GM23338 (cell line): ENCODE measurements at regions not wholly inside any gene's neighbourhood (a gene's known extent, or its start where the extent isn't known, plus 50 kb on each side); places are given as distances from the start of the nearest gene placed in this dataset.

Experiments used
- ATAC-seq: fragments of 200-7000 bp; cut with Tn5 transposase; 3 replicates; pipeline ENCODE4 v1.9.1; 2020
- DNase-seq: peaks from one replicate; pipeline ENCODE4 v3.0.0-alpha.2; 2015; ENCODE audit warnings: low spot score
- H2AFZ ChIP-seq: fragments of 200-600 bp; sonication (generic); 2 replicates; pipeline ENCODE4 v1.8.0; 2016; ENCODE audit warnings: antibody characterized with exemption, mild to moderate bottlenecking, moderate library complexity
- H3F3A ChIP-seq: fragments of 200-600 bp; sonication (generic); replicated peaks from 2 replicates; pipeline ENCODE4 v1.8.0; 2017; ENCODE audit warnings: antibody characterized with exemption, mixed run types, low read depth
- H3K27ac ChIP-seq: fragments of 200-600 bp; sonication (generic); 2 replicates; pipeline ENCODE4 v1.6.1; 2016; ENCODE audit warnings: low read depth
- H3K27me3 ChIP-seq: fragments of 200-600 bp; sonication (generic); 2 replicates; pipeline ENCODE4 v1.8.0; 2016; ENCODE audit warnings: mild to moderate bottlenecking, mixed run types, moderate library complexity; ENCODE audit not compliant: insufficient read depth
- H3K36me3 ChIP-seq: fragments of 200-600 bp; sonication (generic); 2 replicates; pipeline ENCODE4 v1.8.0; 2016; ENCODE audit warnings: mild to moderate bottlenecking; ENCODE audit not compliant: insufficient read depth
- H3K4me1 ChIP-seq: fragments of 200-600 bp; sonication (generic); 2 replicates; pipeline ENCODE4 v1.8.0; 2016; ENCODE audit warnings: mild to moderate bottlenecking, moderate library complexity; ENCODE audit not compliant: insufficient read depth
- H3K4me2 ChIP-seq: fragments of 200-600 bp; sonication (generic); 2 replicates; pipeline ENCODE4 v1.7.1; 2017; ENCODE audit warnings: mixed run types
- H3K4me3 ChIP-seq: fragments of 200-600 bp; sonication (generic); 2 replicates; pipeline ENCODE4 v1.6.1; 2016; ENCODE audit warnings: mixed run types
- H3K79me2 ChIP-seq: fragments of 200-600 bp; sonication (generic); replicated peaks from 2 replicates; pipeline ENCODE4 v1.8.0; 2017; ENCODE audit warnings: mild to moderate bottlenecking; ENCODE audit not compliant: insufficient read depth
- H3K9me2 ChIP-seq: fragments of 200-600 bp; sonication (generic); 2 replicates; pipeline ENCODE4 v1.8.0; 2017; ENCODE audit not compliant: insufficient read depth
- H4K20me1 ChIP-seq: fragments of 200-600 bp; sonication (generic); replicated peaks from 2 replicates; pipeline ENCODE4 v1.8.0; 2017; ENCODE audit warnings: mild to moderate bottlenecking; ENCODE audit not compliant: insufficient read depth
- H3K27ac Mint-ChIP-seq: 2 replicates; pipeline ENCODE4 v1.8.0; 2020; ENCODE audit warnings: inconsistent platforms, mild to moderate bottlenecking, moderate library complexity, mixed read lengths
- H3K27me3 Mint-ChIP-seq: 3 replicates; pipeline ENCODE4 v1.8.0; 2022; ENCODE audit warnings: low read depth, mild to moderate bottlenecking, moderate library complexity, mixed read lengths, inconsistent platforms; ENCODE audit not compliant: insufficient read depth, poor library complexity
- H3K36me3 Mint-ChIP-seq: 3 replicates; pipeline ENCODE4 v1.8.0; 2021; ENCODE audit warnings: low read depth, mild to moderate bottlenecking, inconsistent platforms, moderate library complexity, mixed read lengths
- H3K4me1 Mint-ChIP-seq: 3 replicates; pipeline ENCODE4 v1.8.0; 2020; ENCODE audit warnings: mild to moderate bottlenecking, inconsistent platforms, mixed read lengths
- H3K4me3 Mint-ChIP-seq: 3 replicates; pipeline ENCODE4 v1.8.0; 2021; ENCODE audit warnings: moderate library complexity, mild to moderate bottlenecking, inconsistent platforms, mixed read lengths
- H3K9me3 Mint-ChIP-seq: 3 replicates; pipeline ENCODE4 v1.8.0; 2020; ENCODE audit warnings: moderate library complexity, mild to moderate bottlenecking, inconsistent platforms, mixed read lengths
- CREB1 ChIP-seq: fragments of 250-450 bp; sonication (Bioruptor Pico); IDR thresholded peaks from 2 replicates; pipeline ENCODE4 v1.5.0; 2020; ENCODE audit warnings: low read depth, mild to moderate bottlenecking, moderate library complexity
- EZH2phosphoT487 ChIP-seq: fragments of 200-600 bp; sonication (generic); IDR thresholded peaks from one replicate; pipeline ENCODE4 v1.8.1; 2018; ENCODE audit warnings: antibody characterized with exemption; ENCODE audit not compliant: unreplicated experiment
- JUNB ChIP-seq: IDR thresholded peaks from one replicate; pipeline ENCODE4 v1.6.1; 2016; ENCODE audit warnings: antibody characterized with exemption; ENCODE audit not compliant: unreplicated experiment
- NANOG ChIP-seq: IDR thresholded peaks from 2 replicates; pipeline ENCODE4 v1.6.1; 2016; ENCODE audit warnings: antibody characterized with exemption, borderline replicate concordance
- POLR2AphosphoS5 ChIP-seq: IDR thresholded peaks from 2 replicates; pipeline ENCODE4 v1.6.1; 2016; ENCODE audit warnings: antibody characterized with exemption, low read depth
- STAT1 ChIP-seq: IDR thresholded peaks from one replicate; pipeline ENCODE4 v1.6.1; 2016; ENCODE audit warnings: antibody characterized with exemption; ENCODE audit not compliant: unreplicated experiment
- ZNF114 ChIP-seq: fragments of 250-450 bp; sonication (Bioruptor Pico); IDR thresholded peaks from 2 replicates; pipeline ENCODE4 v1.5.0; 2020; ENCODE audit warnings: mild to moderate bottlenecking, moderate library complexity
- ZNF331 ChIP-seq: fragments of 250-450 bp; sonication (Bioruptor Pico); IDR thresholded peaks from 2 replicates; pipeline ENCODE4 v1.5.0; 2020; ENCODE audit warnings: low read depth, mild to moderate bottlenecking, moderate library complexity
- TF ChIP-seq, protein P1 (sequence below): IDR thresholded peaks from 2 replicates; pipeline ENCODE4 v1.6.1; 2016; ENCODE audit warnings: antibody characterized with exemption
- TF ChIP-seq, protein P2 (sequence below): IDR thresholded peaks from one replicate; pipeline ENCODE4 v1.6.1; 2018; ENCODE audit warnings: antibody characterized with exemption; ENCODE audit not compliant: unreplicated experiment
- TF ChIP-seq, protein P3 (sequence below): fragments of 250-450 bp; sonication (Bioruptor Pico); IDR thresholded peaks from 2 replicates; pipeline ENCODE4 v1.5.0; 2020; ENCODE audit warnings: mild to moderate bottlenecking, moderate library complexity

DNA sequence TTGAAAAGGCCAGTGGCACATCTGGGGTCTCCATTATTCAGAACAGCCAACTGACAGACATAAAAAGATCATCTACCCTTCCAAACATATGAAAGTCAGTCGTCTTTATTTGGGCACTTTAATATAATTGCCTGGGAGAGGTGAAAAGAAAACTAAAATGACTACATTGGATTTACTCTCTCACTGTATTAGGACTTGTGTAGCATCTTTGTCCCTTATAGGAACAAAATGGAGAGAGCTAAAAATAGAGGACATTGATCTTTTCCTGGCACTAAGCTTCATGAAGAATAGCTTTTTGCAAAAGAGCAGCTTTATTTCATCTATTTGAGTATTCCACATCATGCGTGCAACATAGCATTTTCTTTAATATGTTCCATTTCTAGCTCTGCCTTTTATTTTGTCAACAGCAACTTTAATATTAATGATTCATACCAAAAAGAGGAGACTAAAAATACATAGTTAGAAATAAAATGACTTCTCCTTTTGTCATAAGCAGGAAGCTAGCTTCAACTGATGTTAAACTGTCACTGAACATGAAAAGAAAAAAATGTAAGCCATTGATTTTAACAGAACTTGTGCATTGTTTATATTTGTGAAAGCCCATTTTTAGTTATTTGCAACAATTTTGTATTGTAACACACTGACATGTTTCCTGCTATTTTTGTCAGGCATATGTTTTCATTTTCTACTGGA lies 254.6 kb downstream of the SEC23A start:
- Mint-ChIP-seq H3K27me3 (no peaks in the 10 kb centered on the region), H3K36me3 (no peaks in the 10 kb centered on the region), H3K4me1 (no peaks in the 10 kb centered on the region), H3K9me3 (no peaks in the 10 kb centered on the region), H3K27ac (no peak overlapping the region), H3K4me3 (no peak overlapping the region)
- no peak for TF ChIP-seq CREB1
- TF ChIP-seq, protein P1, sequence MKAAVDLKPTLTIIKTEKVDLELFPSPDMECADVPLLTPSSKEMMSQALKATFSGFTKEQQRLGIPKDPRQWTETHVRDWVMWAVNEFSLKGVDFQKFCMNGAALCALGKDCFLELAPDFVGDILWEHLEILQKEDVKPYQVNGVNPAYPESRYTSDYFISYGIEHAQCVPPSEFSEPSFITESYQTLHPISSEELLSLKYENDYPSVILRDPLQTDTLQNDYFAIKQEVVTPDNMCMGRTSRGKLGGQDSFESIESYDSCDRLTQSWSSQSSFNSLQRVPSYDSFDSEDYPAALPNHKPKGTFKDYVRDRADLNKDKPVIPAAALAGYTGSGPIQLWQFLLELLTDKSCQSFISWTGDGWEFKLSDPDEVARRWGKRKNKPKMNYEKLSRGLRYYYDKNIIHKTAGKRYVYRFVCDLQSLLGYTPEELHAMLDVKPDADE: no peak
- TF ChIP-seq JUNB: no peak
- no peak for TF ChIP-seq ZNF114 (CRISPR knock-in tag)
- TF ChIP-seq, protein P2, sequence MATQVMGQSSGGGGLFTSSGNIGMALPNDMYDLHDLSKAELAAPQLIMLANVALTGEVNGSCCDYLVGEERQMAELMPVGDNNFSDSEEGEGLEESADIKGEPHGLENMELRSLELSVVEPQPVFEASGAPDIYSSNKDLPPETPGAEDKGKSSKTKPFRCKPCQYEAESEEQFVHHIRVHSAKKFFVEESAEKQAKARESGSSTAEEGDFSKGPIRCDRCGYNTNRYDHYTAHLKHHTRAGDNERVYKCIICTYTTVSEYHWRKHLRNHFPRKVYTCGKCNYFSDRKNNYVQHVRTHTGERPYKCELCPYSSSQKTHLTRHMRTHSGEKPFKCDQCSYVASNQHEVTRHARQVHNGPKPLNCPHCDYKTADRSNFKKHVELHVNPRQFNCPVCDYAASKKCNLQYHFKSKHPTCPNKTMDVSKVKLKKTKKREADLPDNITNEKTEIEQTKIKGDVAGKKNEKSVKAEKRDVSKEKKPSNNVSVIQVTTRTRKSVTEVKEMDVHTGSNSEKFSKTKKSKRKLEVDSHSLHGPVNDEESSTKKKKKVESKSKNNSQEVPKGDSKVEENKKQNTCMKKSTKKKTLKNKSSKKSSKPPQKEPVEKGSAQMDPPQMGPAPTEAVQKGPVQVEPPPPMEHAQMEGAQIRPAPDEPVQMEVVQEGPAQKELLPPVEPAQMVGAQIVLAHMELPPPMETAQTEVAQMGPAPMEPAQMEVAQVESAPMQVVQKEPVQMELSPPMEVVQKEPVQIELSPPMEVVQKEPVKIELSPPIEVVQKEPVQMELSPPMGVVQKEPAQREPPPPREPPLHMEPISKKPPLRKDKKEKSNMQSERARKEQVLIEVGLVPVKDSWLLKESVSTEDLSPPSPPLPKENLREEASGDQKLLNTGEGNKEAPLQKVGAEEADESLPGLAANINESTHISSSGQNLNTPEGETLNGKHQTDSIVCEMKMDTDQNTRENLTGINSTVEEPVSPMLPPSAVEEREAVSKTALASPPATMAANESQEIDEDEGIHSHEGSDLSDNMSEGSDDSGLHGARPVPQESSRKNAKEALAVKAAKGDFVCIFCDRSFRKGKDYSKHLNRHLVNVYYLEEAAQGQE: no peak
- DNase-seq: no peak
- H3K9me2 ChIP-seq: 0 out of 2 replicates have a peak, but pooled peaks cover 6% of the 10 kb centered on the region
- H3K79me2 ChIP-seq: no peaks in the 10 kb centered on the region
- H3K4me2 ChIP-seq: no peak overlapping the region
- no peak overlapping the region for H2AFZ ChIP-seq
- ATAC-seq: no peak
- H4K20me1 ChIP-seq: no peaks in the 10 kb centered on the region
- H3K27ac ChIP-seq: no peak overlapping the region
- H3K27me3 ChIP-seq: no peaks in the 10 kb centered on the region
- no peak overlapping the region for H3K4me3 ChIP-seq
- H3K4me1 ChIP-seq: no peaks in the 10 kb centered on the region
- no peaks in the 10 kb centered on the region for H3F3A ChIP-seq
- no peaks in the 10 kb centered on the region for H3K36me3 ChIP-seq

DNA sequence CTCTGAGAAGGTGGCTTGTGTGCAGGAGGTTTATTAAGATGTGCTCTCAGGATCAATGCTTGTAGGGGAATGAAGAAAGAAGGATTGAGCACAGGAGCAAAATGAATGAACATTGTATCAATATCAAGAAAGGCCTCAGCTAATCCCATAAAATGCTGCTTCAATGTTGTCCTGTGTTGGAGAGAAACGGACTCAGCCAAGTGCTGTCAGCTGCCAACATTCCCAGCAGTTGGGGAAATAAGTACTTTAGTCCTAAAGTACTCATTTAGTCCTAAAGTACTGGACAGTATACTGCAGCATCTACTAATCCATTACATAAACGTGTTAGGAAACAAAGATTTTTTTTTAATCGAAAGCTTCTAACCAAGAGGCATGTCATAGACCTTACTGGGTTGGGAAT lies 255.9 kb downstream of the SEC23A start:
- Mint-ChIP-seq H3K36me3 (no peaks in the 10 kb centered on the region), H3K9me3 (no peaks in the 10 kb centered on the region), H3K27me3 (no peaks in the 10 kb centered on the region)
- TF ChIP-seq JUNB: no peak
- no peak for TF ChIP-seq POLR2AphosphoS5
- no peak for TF ChIP-seq ZNF331
- TF ChIP-seq NANOG: no peak
- TF ChIP-seq EZH2phosphoT487: no peak
- no peak for TF ChIP-seq ZNF114 (CRISPR knock-in tag)
- no peak for TF ChIP-seq STAT1
- TF ChIP-seq CREB1: no peak
- TF ChIP-seq, protein P3, sequence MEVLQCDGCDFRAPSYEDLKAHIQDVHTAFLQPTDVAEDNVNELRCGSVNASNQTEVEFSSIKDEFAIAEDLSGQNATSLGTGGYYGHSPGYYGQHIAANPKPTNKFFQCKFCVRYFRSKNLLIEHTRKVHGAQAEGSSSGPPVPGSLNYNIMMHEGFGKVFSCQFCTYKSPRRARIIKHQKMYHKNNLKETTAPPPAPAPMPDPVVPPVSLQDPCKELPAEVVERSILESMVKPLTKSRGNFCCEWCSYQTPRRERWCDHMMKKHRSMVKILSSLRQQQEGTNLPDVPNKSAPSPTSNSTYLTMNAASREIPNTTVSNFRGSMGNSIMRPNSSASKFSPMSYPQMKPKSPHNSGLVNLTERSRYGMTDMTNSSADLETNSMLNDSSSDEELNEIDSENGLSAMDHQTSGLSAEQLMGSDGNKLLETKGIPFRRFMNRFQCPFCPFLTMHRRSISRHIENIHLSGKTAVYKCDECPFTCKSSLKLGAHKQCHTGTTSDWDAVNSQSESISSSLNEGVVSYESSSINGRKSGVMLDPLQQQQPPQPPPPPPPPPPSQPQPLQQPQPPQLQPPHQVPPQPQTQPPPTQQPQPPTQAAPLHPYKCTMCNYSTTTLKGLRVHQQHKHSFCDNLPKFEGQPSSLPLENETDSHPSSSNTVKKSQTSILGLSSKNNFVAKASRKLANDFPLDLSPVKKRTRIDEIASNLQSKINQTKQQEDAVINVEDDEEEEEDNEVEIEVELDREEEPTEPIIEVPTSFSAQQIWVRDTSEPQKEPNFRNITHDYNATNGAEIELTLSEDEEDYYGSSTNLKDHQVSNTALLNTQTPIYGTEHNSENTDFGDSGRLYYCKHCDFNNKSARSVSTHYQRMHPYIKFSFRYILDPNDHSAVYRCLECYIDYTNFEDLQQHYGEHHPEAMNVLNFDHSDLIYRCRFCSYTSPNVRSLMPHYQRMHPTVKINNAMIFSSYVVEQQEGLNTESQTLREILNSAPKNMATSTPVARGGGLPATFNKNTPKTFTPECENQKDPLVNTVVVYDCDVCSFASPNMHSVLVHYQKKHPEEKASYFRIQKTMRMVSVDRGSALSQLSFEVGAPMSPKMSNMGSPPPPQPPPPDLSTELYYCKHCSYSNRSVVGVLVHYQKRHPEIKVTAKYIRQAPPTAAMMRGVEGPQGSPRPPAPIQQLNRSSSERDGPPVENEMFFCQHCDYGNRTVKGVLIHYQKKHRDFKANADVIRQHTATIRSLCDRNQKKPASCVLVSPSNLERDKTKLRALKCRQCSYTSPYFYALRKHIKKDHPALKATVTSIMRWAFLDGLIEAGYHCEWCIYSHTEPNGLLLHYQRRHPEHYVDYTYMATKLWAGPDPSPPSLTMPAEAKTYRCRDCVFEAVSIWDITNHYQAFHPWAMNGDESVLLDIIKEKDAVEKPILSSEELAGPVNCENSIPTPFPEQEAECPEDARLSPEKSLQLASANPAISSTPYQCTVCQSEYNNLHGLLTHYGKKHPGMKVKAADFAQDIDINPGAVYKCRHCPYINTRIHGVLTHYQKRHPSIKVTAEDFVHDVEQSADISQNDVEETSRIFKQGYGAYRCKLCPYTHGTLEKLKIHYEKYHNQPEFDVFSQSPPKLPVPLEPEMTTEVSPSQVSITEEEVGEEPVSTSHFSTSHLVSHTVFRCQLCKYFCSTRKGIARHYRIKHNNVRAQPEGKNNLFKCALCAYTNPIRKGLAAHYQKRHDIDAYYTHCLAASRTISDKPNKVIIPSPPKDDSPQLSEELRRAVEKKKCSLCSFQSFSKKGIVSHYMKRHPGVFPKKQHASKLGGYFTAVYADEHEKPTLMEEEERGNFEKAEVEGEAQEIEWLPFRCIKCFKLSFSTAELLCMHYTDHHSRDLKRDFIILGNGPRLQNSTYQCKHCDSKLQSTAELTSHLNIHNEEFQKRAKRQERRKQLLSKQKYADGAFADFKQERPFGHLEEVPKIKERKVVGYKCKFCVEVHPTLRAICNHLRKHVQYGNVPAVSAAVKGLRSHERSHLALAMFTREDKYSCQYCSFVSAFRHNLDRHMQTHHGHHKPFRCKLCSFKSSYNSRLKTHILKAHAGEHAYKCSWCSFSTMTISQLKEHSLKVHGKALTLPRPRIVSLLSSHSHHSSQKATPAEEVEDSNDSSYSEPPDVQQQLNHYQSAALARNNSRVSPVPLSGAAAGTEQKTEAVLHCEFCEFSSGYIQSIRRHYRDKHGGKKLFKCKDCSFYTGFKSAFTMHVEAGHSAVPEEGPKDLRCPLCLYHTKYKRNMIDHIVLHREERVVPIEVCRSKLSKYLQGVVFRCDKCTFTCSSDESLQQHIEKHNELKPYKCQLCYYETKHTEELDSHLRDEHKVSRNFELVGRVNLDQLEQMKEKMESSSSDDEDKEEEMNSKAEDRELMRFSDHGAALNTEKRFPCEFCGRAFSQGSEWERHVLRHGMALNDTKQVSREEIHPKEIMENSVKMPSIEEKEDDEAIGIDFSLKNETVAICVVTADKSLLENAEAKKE (CRISPR knock-in tag): no peak

More for the DNA sequence above, 255.9 kb downstream of the SEC23A start:
- no peak for DNase-seq
- no peak overlapping the region for H3K27ac ChIP-seq
- H4K20me1 ChIP-seq: no peaks in the 10 kb centered on the region
- 0 out of 2 replicates have a peak, but pooled peaks cover 4% of the 10 kb centered on the region for H3K9me2 ChIP-seq
- no peaks in the 10 kb centered on the region for H3K4me1 ChIP-seq
- no peak overlapping the region for H3K4me2 ChIP-seq
- no peaks in the 10 kb centered on the region for H3K36me3 ChIP-seq
- H3K4me1 Mint-ChIP-seq: peaks cover 4% of the 10 kb centered on the region
- no peak overlapping the region for H3K4me3 ChIP-seq
- no peak overlapping the region for H3K27ac Mint-ChIP-seq
- no peak overlapping the region for H2AFZ ChIP-seq
- no peak for ATAC-seq
- no peak overlapping the region for H3K4me3 Mint-ChIP-seq
- no peaks in the 10 kb centered on the region for H3K27me3 ChIP-seq
- H3F3A ChIP-seq: no peaks in the 10 kb centered on the region
- H3K79me2 ChIP-seq: no peaks in the 10 kb centered on the region
